ENCODE measurements at regions not wholly inside any gene's neighbourhood (a gene's known extent, or its start where the extent isn't known, plus 50 kb on each side); places are given as distances from the start of the nearest gene placed in this dataset.
A peak's percentile ranks its signal among the peaks of the same experiment; 100 is the strongest.
"Not testable (repeated sequence)": the region's sequence is repeated elsewhere in the genome, so short reads cannot be mapped to it uniquely, and the experiment has no call there.

DNA sequence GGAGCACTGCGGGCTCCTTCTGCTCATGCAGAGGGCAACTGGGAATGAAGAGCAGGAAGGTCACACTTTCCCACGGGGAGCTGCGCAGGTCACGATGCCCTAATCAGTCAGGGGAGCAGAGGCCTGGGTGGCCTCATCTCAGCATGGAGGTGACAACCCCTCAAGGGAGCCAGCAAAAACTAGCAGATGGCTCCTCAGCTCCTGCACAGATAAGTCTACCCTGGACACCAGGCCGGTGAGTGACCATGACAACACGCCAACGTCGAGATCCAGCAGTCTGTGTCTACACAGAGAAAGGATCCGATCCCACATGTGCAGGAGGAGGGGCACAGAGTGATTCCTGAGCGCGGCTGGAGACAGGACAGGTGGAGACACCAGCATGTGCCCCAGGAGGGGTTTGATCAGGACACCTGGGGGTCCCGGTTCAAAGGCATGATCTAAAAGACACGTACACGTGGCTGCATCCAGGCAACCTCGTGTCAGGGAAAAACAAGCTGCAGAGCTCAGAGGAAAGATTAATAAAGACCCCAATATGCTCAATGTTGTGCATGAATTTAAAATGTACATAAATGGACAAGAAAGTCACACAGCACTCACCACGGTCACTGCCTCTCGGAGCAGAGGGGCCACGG is 153.7 kb upstream of the SFSWAP start:
- DNase-seq (ENCODE audit: extremely low spot score) = no peak
- no peaks in the 10 kb centered on the region for H3K4me1 ChIP-seq (ENCODE audit: insufficient read depth)
- no peak overlapping the region for H3K27ac ChIP-seq (ENCODE audit: low read depth)
- no peaks in the 10 kb centered on the region for H3K36me3 ChIP-seq (ENCODE audit: insufficient read depth)
- no peak overlapping the region for H3K4me3 ChIP-seq (ENCODE audit: low read depth, low read length)
- 81% methylated on average over 18 of the region's 18 CpGs for WGBS

DNA sequence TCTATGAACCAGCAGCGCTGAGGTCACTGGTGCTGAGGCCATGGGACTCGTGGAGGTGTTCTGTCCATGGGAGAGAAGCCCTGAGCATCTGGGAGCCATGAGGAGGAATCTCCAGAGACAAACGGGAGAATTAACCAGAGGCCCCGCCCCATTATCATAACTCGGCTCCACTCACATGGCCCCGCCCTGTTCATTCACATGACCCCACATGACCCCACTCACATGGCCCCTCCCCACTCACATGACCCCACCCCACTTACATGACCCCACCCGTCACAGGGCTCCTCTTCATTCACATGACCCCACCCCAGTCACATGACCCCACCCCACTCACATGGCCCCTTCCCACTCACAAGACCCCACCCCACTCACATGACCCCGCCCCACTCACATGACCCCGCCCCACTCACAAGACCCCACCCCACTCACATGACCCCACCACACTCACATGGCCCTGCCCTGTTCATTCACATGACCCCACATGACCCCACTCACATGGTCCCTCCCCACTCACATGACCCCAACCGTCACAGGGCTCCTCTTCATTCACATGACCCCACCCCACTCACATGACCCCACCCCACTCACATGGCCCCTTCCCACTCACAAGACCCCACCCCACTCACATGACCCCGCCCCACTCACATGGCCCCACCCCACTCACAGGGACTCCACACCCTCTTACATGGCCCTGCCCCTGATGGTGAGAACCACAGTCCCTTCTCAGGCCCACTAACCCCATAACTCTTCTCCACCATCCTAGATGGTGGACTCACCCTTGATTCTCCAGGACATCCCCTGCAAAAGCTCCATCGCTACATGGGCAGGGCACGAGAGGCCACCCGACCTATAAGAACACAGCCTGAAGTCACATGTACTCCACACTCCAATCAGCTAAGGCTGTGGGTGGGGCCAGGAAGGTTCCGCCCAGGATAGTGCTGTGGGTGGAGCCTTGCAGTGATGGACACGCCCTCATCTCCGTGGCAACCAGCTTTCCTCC is 151.1 kb upstream of the SFSWAP start:
- no peaks in the 10 kb centered on the region for H3K36me3 ChIP-seq (ENCODE audit: insufficient read depth)
- H3K4me3 ChIP-seq (ENCODE audit: low read depth, low read length) = no peak overlapping the region
- no peak overlapping the region for H3K27ac ChIP-seq (ENCODE audit: low read depth)
- no peaks in the 10 kb centered on the region for H3K4me1 ChIP-seq (ENCODE audit: insufficient read depth)
- WGBS = 84% methylated on average over 16 of the region's 17 CpGs
- no peak for DNase-seq (ENCODE audit: extremely low spot score)

DNA sequence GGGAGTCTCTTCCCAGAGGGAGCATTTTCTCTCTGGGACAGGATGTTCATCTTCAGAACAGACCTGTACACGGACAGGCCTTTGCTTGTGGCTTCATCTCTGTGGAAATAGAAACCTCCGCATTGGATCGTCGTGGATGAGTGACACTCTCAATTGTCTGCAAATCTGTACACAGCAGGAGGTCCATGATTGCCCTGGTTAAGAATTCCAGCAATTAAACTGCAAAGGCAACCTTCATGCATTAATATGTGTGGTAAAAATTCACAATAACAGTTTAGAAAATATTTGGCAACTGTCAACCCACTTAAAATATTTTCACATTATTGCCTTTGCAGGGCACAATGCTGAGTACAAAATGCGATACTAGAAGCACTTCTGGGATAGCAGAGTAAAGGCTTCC is 149.8 kb upstream of the SFSWAP start:
- Histone ChIP-seq H3K27ac (ENCODE audit: low read depth) (no peak overlapping the region), H3K36me3 (ENCODE audit: insufficient read depth) (no peaks in the 10 kb centered on the region), H3K4me3 (ENCODE audit: low read depth, low read length) (no peak overlapping the region), H3K4me1 (ENCODE audit: insufficient read depth) (no peaks in the 10 kb centered on the region)
- 78% methylated on average over 5 of the region's 5 CpGs for WGBS
- no peak for DNase-seq (ENCODE audit: extremely low spot score)

DNA sequence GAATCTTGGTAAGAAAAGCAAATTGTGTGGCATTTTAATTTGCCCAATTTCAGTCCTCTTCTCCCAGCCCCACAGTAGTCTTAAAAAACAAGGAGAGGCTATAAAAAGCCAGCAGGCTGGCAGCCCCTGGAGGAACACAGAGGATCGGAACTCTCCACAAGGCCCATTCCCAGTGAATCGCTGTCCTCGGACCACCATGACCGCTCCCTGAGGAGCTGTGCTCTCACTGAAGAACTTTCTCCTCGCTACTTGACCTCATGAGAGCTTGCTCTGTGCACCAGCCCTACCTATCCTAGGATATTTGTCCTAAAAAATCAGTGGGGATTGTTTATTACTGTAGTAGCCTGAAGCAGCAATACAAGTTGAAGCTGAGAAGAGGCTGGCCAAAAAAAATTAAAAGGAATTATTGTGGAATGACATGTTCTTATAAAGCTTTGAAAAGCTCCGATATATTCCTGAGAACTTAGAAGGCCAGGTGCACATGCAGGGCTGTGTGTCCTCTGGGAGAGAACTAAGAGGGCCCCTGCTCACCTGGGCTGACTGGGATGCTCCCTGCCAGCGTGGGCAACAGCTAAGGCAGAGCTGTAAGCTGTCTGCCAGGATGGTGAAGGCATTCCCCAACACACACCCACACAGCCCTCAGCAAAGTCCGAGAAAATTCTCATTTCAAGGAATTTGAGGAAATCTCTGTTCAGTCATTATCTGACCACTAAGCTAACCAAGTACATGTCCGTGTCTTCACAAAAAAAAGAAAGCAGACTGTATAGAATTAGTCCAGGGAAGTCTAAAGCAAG is 148.8 kb upstream of the SFSWAP start:
- no peak for DNase-seq (ENCODE audit: extremely low spot score)
- Histone ChIP-seq H3K27ac (ENCODE audit: low read depth) (no peak overlapping the region), H3K4me3 (ENCODE audit: low read depth, low read length) (no peak overlapping the region), H3K4me1 (ENCODE audit: insufficient read depth) (no peaks in the 10 kb centered on the region), H3K36me3 (ENCODE audit: insufficient read depth) (no peaks in the 10 kb centered on the region)
- 84% methylated on average over 9 of the region's 9 CpGs for WGBS

DNA sequence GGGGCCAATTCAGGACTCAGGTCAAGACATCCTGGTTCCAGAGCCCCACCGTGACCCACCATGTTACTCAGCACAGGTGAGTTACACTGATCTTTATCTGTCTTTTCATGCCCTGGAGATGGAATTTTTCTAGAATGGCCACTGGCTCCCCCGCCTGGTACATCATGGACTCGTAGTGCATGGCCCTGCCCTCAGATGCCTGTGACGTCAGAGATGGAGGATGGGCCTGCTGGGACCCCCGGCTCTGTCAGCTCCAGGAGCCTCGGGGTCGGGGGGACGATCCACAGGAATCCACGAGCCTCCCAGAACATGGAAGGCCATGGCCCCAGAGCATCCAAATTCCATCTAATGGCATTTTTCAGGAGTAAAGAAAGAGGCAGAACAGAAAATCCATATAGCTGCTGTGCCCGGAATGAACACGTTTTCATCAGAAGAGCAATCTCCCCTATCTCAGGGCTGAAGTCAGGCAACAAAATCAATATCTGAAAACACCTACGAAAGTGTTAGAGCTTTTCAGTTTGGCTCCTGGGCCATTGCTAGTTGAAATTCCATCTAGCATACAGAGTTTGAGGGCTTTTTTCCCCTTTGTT is 146.7 kb upstream of the SFSWAP start:
- H3K36me3 ChIP-seq (ENCODE audit: insufficient read depth); H3K27ac ChIP-seq (ENCODE audit: low read depth); DNase-seq (ENCODE audit: extremely low spot score); H3K4me3 ChIP-seq (ENCODE audit: low read depth, low read length); H3K4me1 ChIP-seq (ENCODE audit: insufficient read depth): not testable (repeated sequence)
- WGBS = 24% methylated on average over 12 of the region's 12 CpGs

DNA sequence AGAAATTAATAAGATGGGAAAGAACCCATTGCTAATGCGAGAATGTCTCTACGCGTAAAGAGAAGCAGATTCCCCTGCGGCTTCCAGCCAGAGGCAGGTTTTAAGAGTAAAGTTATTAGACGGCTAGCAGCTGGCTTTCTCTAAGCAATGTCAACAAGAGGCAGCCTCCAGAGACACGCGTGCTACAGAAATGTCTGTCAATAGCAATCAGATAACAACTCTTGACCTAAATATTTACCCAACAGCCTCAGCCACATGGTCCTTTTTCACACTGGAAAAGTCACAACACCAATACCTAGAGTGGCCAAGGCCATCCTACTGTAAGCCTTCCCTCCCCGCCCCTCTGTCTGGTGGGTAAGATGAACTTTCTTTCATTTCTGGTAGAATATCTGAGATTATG is 146.0 kb upstream of the SFSWAP start:
- Histone ChIP-seq H3K36me3 (ENCODE audit: insufficient read depth) (no peaks in the 10 kb centered on the region), H3K27ac (ENCODE audit: low read depth) (no peak overlapping the region), H3K4me1 (ENCODE audit: insufficient read depth) (no peaks in the 10 kb centered on the region), H3K4me3 (ENCODE audit: low read depth, low read length) (no peak overlapping the region)
- 20% methylated on average over 8 of the region's 8 CpGs for WGBS
- peak; percentile 25 for DNase-seq (ENCODE audit: extremely low spot score)

DNA sequence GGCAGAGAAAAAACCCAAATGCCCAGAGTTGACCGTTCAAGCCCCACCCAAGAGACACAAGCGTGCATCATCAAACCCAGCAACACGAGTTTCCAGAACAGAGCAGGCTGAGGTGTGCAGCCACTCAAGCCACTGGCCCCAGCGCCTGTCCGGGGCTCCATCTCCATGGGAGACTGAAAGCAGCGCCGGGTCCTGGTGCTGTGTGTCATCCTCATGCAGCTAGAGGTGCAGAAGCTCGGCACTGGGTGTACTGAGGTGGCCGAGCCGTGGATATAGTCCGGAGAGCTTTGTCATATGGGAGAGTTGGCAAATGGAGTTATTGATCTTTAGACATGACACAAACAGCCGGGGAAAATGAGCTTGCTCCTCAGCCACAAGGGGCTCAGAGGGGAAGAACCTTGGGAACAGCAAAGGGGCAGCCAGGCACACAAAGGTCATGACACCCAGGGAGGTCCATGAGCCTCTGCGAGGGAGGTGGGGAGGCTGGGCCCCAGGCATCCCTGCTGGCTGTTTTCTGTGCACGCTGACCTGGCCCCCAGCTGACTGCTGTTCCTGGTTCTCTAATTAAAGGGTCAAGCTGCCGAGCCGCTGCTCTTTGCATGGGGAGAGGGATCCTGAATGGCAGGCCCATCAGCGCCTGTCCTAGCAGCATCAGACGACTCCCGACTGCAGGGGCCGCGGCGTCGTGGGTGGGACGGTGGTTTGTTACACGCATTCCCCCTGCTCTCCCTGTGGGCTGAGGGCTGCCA is 145.4 kb upstream of the SFSWAP start:
- Histone ChIP-seq H3K4me3 (ENCODE audit: low read depth, low read length) (no peak overlapping the region), H3K36me3 (ENCODE audit: insufficient read depth) (no peaks in the 10 kb centered on the region), H3K4me1 (ENCODE audit: insufficient read depth) (no peaks in the 10 kb centered on the region), H3K27ac (ENCODE audit: low read depth) (no peak overlapping the region)
- DNase-seq (ENCODE audit: extremely low spot score) = no peak
- 51% methylated on average over 25 of the region's 25 CpGs for WGBS

DNA sequence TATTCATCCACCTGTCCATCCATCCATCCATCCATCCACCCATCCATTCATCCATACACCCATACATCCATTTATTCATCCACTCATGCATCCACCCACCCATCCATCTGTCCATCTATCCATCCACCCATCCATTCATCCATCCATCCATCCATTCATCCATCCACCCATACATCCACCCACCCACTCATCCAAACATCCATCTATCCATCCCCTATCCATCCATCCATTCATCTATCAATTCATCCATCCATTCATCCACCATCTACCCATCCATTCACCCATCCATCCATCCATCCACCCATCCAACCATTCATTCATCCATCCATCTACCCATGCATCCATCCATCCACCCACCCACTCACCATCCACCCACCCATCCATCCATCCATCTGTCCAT is 142.6 kb upstream of the SFSWAP start:
- Histone ChIP-seq H3K4me3 (ENCODE audit: low read depth, low read length) (no peak overlapping the region), H3K36me3 (ENCODE audit: insufficient read depth) (no peaks in the 10 kb centered on the region), H3K4me1 (ENCODE audit: insufficient read depth) (no peaks in the 10 kb centered on the region), H3K27ac (ENCODE audit: low read depth) (no peak overlapping the region)
- DNase-seq (ENCODE audit: extremely low spot score) = no peak

DNA sequence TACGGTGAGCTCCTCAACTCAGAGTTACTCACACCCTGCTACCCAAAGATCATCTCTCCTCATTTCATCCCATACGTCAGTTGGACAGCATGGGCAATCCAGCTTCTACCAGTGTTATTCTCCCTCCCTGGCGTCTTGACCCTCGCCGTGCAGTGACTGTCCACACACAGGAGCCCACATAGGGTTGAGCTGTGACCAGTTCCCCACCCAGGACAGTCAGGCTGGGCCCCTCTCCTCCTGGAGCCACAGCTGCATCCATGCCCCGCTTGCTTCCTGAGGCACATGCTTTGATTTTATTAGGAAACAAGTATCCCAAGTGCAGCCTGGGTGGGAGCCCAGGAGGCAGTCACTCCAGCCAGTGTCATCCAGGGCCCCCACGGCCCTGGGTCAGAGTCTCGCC is 140.3 kb upstream of the SFSWAP start:
- H3K36me3 ChIP-seq (ENCODE audit: insufficient read depth) = no peaks in the 10 kb centered on the region
- 89% methylated on average over 8 of the region's 8 CpGs for WGBS
- H3K27ac ChIP-seq (ENCODE audit: low read depth) = no peak overlapping the region
- no peak for DNase-seq (ENCODE audit: extremely low spot score)
- H3K4me1 ChIP-seq (ENCODE audit: insufficient read depth) = peaks cover 2% of the 10 kb centered on the region
- H3K4me3 ChIP-seq (ENCODE audit: low read depth, low read length) = no peak overlapping the region

DNA sequence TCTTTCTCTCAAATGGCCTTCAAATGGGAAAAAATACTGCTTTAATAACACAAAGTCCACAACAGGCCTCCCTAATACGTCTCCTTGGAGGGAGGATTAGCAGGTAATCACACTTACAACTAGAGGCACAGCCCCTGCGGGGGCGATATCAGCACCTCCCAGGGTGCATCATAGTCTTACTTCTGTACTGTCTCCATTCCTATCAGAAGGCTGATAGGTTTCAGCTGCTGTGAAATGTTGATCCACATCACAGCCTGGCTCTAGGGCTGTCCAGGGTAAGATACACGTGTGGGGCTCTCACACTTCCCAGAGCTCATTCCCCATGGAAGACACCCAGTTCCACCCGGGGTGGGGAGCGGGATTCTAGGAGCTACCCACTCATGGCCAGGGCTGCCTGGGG is 139.1 kb upstream of the SFSWAP start:
- H3K27ac ChIP-seq (ENCODE audit: low read depth) = no peak overlapping the region
- H3K36me3 ChIP-seq (ENCODE audit: insufficient read depth) = no peaks in the 10 kb centered on the region
- DNase-seq (ENCODE audit: extremely low spot score) = no peak
- peaks cover 2% of the 10 kb centered on the region for H3K4me1 ChIP-seq (ENCODE audit: insufficient read depth)
- 48% methylated on average over 6 of the region's 6 CpGs for WGBS
- no peak overlapping the region for H3K4me3 ChIP-seq (ENCODE audit: low read depth, low read length)

DNA sequence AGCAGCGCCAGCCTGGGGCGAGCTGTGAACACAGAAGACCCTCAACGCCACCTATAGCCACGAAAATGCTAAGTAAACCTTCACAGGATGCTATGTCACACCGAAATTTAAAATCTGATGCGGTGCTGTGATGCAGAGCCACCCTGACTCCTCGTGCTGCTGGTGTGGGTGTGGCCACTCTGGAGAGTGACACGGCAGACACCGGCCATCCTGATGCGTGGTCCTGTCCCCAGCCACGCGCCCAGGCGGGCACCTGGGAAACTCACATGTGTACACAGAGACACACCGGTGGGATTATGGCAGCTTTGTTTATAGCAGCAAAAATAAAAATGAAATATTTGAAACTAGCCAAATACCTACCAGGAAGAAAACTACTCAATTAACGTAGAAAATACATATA is 138.3 kb upstream of the SFSWAP start:
- Histone ChIP-seq H3K36me3 (ENCODE audit: insufficient read depth) (no peaks in the 10 kb centered on the region), H3K27ac (ENCODE audit: low read depth) (no peak overlapping the region), H3K4me3 (ENCODE audit: low read depth, low read length) (no peak overlapping the region), H3K4me1 (ENCODE audit: insufficient read depth) (peaks cover 2% of the 10 kb centered on the region)
- WGBS = 78% methylated on average over 15 of the region's 15 CpGs
- no peak for DNase-seq (ENCODE audit: extremely low spot score)

DNA sequence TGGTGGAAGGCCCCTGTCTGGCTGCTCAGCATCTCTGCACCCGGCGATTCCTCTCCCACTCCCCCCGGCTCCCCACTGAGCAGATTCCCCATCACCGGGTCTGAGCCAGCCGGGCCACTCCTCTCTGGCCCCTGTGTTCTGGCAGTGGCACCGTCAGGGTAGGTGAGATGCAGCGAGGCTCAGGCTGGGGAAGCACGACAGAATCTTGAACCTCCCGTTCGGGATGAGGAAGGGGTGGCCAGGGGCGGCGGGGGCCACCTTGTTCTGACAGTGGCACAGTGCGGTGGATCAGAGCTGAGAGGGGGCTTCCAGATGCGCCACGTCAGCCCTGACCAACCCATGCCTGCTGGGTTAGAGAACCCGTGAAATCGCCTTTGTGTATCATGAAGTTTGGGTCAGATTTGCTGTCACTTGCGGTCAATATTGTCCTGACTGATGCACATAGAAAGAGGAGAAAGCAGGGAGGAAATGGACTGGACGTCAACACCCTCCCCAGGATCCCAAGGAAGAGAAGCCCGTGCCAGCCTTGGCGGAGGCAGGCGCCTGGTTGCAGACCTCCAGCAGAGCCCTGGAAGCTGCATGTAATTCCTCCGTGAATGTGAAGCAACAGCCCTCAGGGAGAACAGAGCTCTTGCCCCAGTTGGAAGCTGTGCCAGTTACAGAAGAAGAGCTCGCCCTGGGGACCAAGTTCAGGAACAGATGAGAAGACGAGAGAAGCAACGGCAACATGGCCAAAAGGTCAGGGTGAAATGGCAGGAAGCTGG is 137.1 kb upstream of the SFSWAP start:
- Histone ChIP-seq H3K4me1 (ENCODE audit: insufficient read depth) (peaks cover 2% of the 10 kb centered on the region), H3K4me3 (ENCODE audit: low read depth, low read length) (no peak overlapping the region), H3K36me3 (ENCODE audit: insufficient read depth) (no peaks in the 10 kb centered on the region), H3K27ac (ENCODE audit: low read depth) (no peak overlapping the region)
- DNase-seq (ENCODE audit: extremely low spot score) = no peak
- WGBS = 62% methylated on average over 26 of the region's 26 CpGs
